Thyroid gland (tissue), 4 donors: ENCODE measurements at regions not wholly inside any gene's neighbourhood (a gene's known extent, or its start where the extent isn't known, plus 50 kb on each side); places are given as distances from the start of the nearest gene placed in this dataset.

Experiments
- CTCF ChIP-seq, 6 experiments: fragments of 200-600 bp in 3 of 6; fragments of 450-650 bp in 3 of 6; sonication (generic) in 3 of 6; IDR thresholded peaks; one replicate each; pipeline ENCODE4 v1.5.1; 2016 to 2019; ENCODE audit warnings: antibody characterized with exemption in 6 of 6, mild to moderate bottlenecking in 2 of 6, inconsistent platforms in 1 of 6, moderate library complexity in 1 of 6
- POLR2A ChIP-seq, 2 donors: fragments of 450-650 bp; IDR thresholded peaks; one replicate each; pipeline ENCODE4 v1.6.1; 2017; ENCODE audit warnings: antibody characterized with exemption in 2 of 2, mild to moderate bottlenecking in 2 of 2, moderate library complexity in 1 of 2

- TF ChIP-seq CTCF (IDR thresholded peaks at IDR 0.05) (no peak), POLR2A (IDR thresholded peaks at IDR 0.05) (no peak)
Observed at GRCh38 chr11:19560156-19560555, 152.5 kb upstream of the NAV2 start.
